Adipocyte (in vitro differentiated cells): ENCODE measurements at regions not wholly inside any gene's neighbourhood (a gene's known extent, or its start where the extent isn't known, plus 50 kb on each side); places are given as distances from the start of the nearest gene placed in this dataset.

Experiments
- DNase-seq: peaks from one replicate; pipeline ENCODE4 v3.0.0-alpha.2; 2015; ENCODE audit warnings: low read depth
- H3K27me3 ChIP-seq: replicated peaks from 2 replicates; pipeline ENCODE4 v1.7.0; 2013; ENCODE audit warnings: mild to moderate bottlenecking, low read length, moderate library complexity; ENCODE audit not compliant: control insufficient read depth, insufficient read depth
- H3K36me3 ChIP-seq: 2 replicates; pipeline ENCODE4 v1.7.0; 2013; ENCODE audit warnings: low read length, mild to moderate bottlenecking, moderate library complexity; ENCODE audit not compliant: control insufficient read depth, insufficient read depth, severe bottlenecking
- H3K4me1 ChIP-seq: 2 replicates; pipeline ENCODE4 v1.7.0; 2013; ENCODE audit warnings: mild to moderate bottlenecking, low read length, moderate library complexity; ENCODE audit not compliant: control insufficient read depth, insufficient read depth
- H3K4me3 ChIP-seq: 2 replicates; pipeline ENCODE4 v1.7.0; 2013; ENCODE audit warnings: mild to moderate bottlenecking, low read length, moderate library complexity
- H3K9ac ChIP-seq: 2 replicates; pipeline ENCODE4 v1.7.0; 2013; ENCODE audit warnings: mild to moderate bottlenecking, low read length, moderate library complexity
- H3K9me3 ChIP-seq: 2 replicates; pipeline ENCODE4 v1.7.0; 2013; ENCODE audit warnings: mild to moderate bottlenecking, low read length, moderate library complexity; ENCODE audit not compliant: control insufficient read depth

- Histone ChIP-seq H3K27me3 (peaks cover 36% of the 10 kb centered on the region), H3K4me1 (peaks cover 16% of the 10 kb centered on the region), H3K36me3 (no peaks in the 10 kb centered on the region), H3K4me3 (no peak overlapping the region), H3K9ac (no peak overlapping the region), H3K9me3 (no peaks in the 10 kb centered on the region)
- no peak for DNase-seq
Measured at GRCh38 chr1:110728388-110729001, 53.8 kb upstream of the KCNA3 start.

DNA sequence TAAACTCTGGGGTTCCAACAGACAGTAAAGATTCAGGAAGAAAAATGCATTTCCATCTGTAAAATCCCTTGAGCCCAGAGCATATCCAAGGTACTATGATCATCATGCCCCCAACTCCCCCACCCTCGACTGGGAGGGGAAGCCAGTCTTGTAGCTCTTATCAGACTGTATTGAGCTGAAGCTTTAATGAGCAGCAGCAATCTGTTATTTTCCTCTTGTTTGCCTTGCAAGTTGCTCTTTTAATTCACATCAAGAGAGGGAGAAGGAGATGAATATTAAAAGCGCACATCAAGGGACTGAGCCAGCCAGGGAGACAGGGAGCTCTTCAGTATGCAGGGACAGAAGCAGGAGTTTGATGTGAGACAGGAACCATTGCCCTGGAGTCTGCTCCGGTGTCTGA lies 52.5 kb upstream of the KCNA3 start:
- Histone ChIP-seq H3K27me3 (peaks cover 33% of the 10 kb centered on the region), H3K9ac (no peak overlapping the region), H3K9me3 (no peaks in the 10 kb centered on the region), H3K4me1 (peaks cover 20% of the 10 kb centered on the region), H3K4me3 (no peak overlapping the region), H3K36me3 (no peaks in the 10 kb centered on the region)
- no peak for DNase-seq

DNA sequence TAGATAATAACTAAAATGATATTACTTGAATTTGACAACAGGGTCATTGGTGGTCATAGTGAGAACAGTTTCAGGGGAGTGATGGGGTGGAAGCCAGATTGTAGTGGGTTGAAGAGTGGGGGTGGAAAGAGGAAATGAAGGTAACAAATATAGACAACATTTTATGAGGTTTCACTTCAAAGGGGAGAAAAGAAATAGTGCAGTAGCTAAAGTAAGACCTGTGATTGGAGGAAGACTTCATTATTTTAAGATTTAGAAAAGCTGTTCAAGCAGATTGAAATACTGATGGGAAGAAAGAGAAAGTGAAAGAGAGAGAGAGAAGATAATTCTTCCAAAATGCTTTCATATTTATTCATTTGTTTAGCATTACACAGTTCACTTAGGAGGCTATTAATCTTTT lies 52.0 kb upstream of the KCNA3 start:
- H3K4me3 ChIP-seq, result no peak overlapping the region
- no peaks in the 10 kb centered on the region for H3K36me3 ChIP-seq
- H3K9ac ChIP-seq, result no peak overlapping the region
- DNase-seq, result no peak
- H3K4me1 ChIP-seq, result peaks cover 20% of the 10 kb centered on the region
- H3K9me3 ChIP-seq, result no peaks in the 10 kb centered on the region
- peaks cover 32% of the 10 kb centered on the region for H3K27me3 ChIP-seq
